NB4 (cell line): ENCODE measurements at regions not wholly inside any gene's neighbourhood (a gene's known extent, or its start where the extent isn't known, plus 50 kb on each side); places are given as distances from the start of the nearest gene placed in this dataset.

Source experiments
- CTCF ChIP-seq: IDR thresholded peaks from one replicate; pipeline ENCODE4 v1.5.1; 2012; ENCODE audit warnings: low read depth, low read length
- MYC ChIP-seq: IDR thresholded peaks from 2 replicates; pipeline ENCODE4 v1.6.1; 2011; ENCODE audit warnings: low read depth, low read length
- POLR2A ChIP-seq: IDR thresholded peaks from 2 replicates; pipeline ENCODE4 v1.6.1; 2011; ENCODE audit warnings: mild to moderate bottlenecking; ENCODE audit not compliant: insufficient read length; ENCODE audit errors: extremely low read depth

DNA sequence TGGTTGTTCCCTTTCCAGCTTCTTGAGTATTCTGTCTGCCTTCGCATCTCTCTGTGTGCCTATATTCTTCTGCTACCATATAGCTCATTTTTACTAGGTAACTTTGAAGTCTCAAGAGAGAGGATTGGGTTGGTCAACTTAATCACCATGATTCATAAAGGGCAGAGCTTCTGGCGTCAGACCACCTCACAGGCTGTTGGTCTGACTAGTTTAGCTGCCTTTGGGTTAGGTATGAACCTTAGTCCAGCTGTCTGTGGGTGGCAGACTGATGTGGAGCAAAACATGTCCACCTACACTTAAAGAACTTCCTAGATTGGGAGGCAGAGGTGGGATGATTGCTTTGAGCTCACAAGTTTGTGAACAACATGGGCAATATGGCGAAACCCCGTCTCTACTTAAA, 192.2 kb upstream of the SGK1 start:
- no peak for TF ChIP-seq CTCF
- no peak for TF ChIP-seq POLR2A
- TF ChIP-seq MYC, result no peak
